Retinal pigment epithelial cell (primary cell): ENCODE measurements at regions not wholly inside any gene's neighbourhood (a gene's known extent, or its start where the extent isn't known, plus 50 kb on each side); places are given as distances from the start of the nearest gene placed in this dataset.

Experiments used
- DNase-seq: peaks from one replicate; pipeline ENCODE4 v3.0.0-alpha.2; 2010; ENCODE audit warnings: low read depth
- H3K4me3 ChIP-seq: 2 replicates; pipeline ENCODE4 v1.5.1; 2011; ENCODE audit warnings: mild to moderate bottlenecking, low read length, control low read depth, moderate library complexity
- CTCF ChIP-seq: conservative IDR thresholded peaks from 2 replicates; pipeline ENCODE4 v1.5.1; 2011; ENCODE audit warnings: low read depth, low read length, control low read depth, inconsistent platforms

- no peak for DNase-seq
- no peak overlapping the region for H3K4me3 ChIP-seq
- TF ChIP-seq CTCF: no peak
Observed at GRCh38 chr1:195721210-195721971, 886.8 kb downstream of the KCNT2 start.

- TF ChIP-seq CTCF: peak; percentile 64
- DNase-seq: no peak
Observed at GRCh38 chr1:195717651-195718050, 890.6 kb downstream of the KCNT2 start.

GRCh38 chr1:195715652-195716051, 892.6 kb downstream of the KCNT2 start:
- no peak overlapping the region for H3K4me3 ChIP-seq
- no peak for DNase-seq
- TF ChIP-seq CTCF: no peak

More at GRCh38 chr1:195717651-195718050, 890.6 kb downstream of the KCNT2 start:
- H3K4me3 ChIP-seq: no peak overlapping the region

GRCh38 chr1:195714248-195714647, 894.0 kb downstream of the KCNT2 start:
- H3K4me3 ChIP-seq: no peak overlapping the region
- no peak for TF ChIP-seq CTCF
- no peak for DNase-seq

GRCh38 chr1:195709821-195710220, 898.4 kb downstream of the KCNT2 start:
- no peak for DNase-seq
- no peak overlapping the region for H3K4me3 ChIP-seq
- no peak for TF ChIP-seq CTCF

DNA sequence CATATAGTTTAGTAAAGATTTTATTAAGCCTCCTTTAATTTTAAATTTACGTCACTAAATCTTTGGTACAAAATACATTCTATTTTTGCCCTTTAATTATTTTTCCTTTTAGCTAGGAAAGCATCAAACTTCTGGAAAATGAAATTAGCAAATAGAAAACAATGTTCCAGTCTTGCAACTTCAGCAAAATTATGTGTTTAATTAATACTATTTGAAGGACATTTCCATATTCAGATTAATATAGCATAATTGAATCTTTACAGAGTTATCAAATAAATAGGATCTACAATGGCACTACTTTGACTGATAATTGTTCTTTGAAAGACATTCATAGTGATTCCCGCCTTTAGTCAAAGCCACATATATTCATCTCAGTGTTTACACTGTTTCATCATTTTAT, 904.2 kb downstream of the KCNT2 start:
- TF ChIP-seq CTCF: no peak
- no peak overlapping the region for H3K4me3 ChIP-seq
- no peak for DNase-seq

DNA sequence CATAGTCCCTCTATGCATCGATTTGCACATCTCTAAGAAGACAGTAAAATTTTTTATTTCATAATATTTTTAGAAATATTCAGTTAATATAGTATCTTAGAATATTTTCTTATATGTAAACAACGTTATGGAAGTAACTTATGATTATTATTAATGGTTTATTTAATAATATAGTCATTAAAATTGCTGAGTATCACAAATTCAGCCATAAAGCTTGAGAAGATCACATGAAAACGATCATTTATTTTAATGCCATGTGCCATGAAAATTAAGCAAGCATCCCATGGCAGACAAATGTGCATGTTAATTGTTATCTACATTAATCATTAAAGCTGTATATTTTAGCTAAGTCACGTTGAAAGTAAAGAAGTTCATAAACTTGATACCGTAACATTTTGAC, 907.1 kb downstream of the KCNT2 start:
- no peak for DNase-seq
- TF ChIP-seq CTCF: no peak
- H3K4me3 ChIP-seq: no peak overlapping the region
